ENCODE measurements at regions not wholly inside any gene's neighbourhood (a gene's known extent, or its start where the extent isn't known, plus 50 kb on each side); places are given as distances from the start of the nearest gene placed in this dataset.

- TF ChIP-seq CTCF (IDR thresholded peaks at IDR 0.05; ENCODE audit: low read depth, low read length, poor library complexity, severe bottlenecking) = no peak
- TF ChIP-seq EZH2phosphoT487 (IDR thresholded peaks at IDR 0.05; ENCODE audit: borderline replicate concordance, low read length) = no peak
These were observed 157.0 kb upstream of the HS6ST1 start for GRCh38 chr2:128475427-128476211.

Data from DOHH2 (cell line).